ENCODE measurements at regions not wholly inside any gene's neighbourhood (a gene's known extent, or its start where the extent isn't known, plus 50 kb on each side); places are given as distances from the start of the nearest gene placed in this dataset.

DNA sequence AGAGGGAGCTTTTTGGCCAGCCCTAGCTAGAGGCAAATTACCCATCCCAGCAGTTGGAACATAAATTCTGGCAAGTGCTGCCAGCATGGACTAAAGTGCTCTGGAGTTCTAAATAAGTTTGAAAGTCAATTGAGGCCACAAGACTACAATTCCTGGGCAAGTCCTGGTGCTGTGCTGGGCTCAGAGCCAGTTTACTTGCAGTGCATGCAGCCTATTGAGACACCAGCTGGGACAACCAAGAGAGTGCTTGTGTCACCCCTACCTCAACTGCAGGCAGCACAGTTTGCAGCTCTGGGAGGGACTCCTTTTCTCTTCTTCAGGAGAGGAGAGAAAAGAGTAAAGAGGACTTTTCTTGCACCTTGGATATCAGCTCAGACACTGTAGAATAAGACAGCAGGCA, 277.2 kb upstream of the TMEFF2 start:
- TF ChIP-seq, protein P1, sequence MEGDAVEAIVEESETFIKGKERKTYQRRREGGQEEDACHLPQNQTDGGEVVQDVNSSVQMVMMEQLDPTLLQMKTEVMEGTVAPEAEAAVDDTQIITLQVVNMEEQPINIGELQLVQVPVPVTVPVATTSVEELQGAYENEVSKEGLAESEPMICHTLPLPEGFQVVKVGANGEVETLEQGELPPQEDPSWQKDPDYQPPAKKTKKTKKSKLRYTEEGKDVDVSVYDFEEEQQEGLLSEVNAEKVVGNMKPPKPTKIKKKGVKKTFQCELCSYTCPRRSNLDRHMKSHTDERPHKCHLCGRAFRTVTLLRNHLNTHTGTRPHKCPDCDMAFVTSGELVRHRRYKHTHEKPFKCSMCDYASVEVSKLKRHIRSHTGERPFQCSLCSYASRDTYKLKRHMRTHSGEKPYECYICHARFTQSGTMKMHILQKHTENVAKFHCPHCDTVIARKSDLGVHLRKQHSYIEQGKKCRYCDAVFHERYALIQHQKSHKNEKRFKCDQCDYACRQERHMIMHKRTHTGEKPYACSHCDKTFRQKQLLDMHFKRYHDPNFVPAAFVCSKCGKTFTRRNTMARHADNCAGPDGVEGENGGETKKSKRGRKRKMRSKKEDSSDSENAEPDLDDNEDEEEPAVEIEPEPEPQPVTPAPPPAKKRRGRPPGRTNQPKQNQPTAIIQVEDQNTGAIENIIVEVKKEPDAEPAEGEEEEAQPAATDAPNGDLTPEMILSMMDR (IDR thresholded peaks at IDR 0.05; ENCODE audit: insufficient read depth, low read depth, low read length) = no peak
- no peak for TF ChIP-seq EZH2 (IDR thresholded peaks at IDR 0.05; ENCODE audit: insufficient read depth, low read length)
